ENCODE measurements at regions not wholly inside any gene's neighbourhood (a gene's known extent, or its start where the extent isn't known, plus 50 kb on each side); places are given as distances from the start of the nearest gene placed in this dataset.

GRCh38 chr5:74576941-74577456 is 63.5 kb downstream of the ENC1 start:
- no peak overlapping the region for H3K4me3 ChIP-seq
- H3K4me2 ChIP-seq, result peak overlapping the region; percentile 46

DNA sequence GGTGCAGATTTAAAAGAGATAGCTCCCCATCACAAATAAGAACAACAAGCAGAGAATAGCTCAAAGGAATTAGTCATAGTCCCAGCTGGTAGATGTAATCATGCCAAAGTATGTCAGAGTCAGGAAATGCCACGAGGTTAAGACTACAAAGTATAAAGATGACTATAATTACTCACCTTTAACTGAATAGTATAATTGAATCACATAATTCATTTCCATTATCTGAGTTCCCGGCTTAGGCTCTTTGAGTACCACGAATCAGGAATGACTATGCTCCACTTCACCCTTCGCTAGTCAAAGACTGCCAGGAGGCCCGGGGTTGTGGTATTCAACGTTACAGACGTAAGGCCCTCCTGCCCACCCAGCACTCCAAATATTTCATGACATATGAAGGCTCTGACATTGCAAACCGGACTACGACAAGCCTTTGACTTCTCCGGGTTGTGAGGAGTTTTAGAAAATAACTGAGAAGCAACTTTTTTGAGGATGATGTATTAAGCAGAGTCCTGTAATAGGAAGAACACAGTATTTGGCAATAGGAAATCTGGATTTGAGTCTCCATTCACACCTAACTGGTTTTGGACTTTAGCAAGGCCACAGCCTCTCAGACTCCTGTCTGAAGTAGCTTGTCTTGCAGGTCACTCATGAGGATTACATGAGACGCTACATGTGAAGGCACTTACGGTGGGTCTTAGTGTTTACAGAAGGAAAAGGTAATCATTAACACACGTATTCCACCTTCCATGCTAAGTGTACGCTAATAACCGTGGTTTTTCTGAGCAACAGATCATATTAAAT is 64.6 kb downstream of the ENC1 start:
- Histone ChIP-seq H3K9ac (0 out of 2 replicates have a peak overlapping the region, but pooled peaks have one; percentile 15), H3K4me3 (no peak overlapping the region), H3K36me3 (no peaks in the 10 kb centered on the region), H3K4me2 (peak overlapping the region; percentile 46; the same call in 1 of the 2 replicates), H3K27ac (peak overlapping the region; percentile 47; the same call in 1 of the 2 replicates), H3K27me3 (no peaks in the 10 kb centered on the region), H4K20me1 (no peaks in the 10 kb centered on the region), H3K9me3 (no peaks in the 10 kb centered on the region), H3K4me1 (peaks cover 6% of the 10 kb centered on the region; the same call in 1 of the 2 replicates)
- TF ChIP-seq Cebpa-rat (IDR thresholded peaks at IDR 0.05), result no peak

More at GRCh38 chr5:74576941-74577456, 63.5 kb downstream of the ENC1 start:
- Histone ChIP-seq H3K4me1 (peaks cover 6% of the 10 kb centered on the region; the same call in 1 of the 2 replicates), H3K9ac (no peak overlapping the region), H3K36me3 (no peaks in the 10 kb centered on the region), H4K20me1 (no peaks in the 10 kb centered on the region), H3K27ac (peak overlapping the region; percentile 47), H3K27me3 (no peaks in the 10 kb centered on the region), H3K9me3 (no peaks in the 10 kb centered on the region)
- no peak for TF ChIP-seq Cebpa-rat (IDR thresholded peaks at IDR 0.05)

GRCh38 chr5:74570250-74570649 is 70.3 kb downstream of the ENC1 start:
- Histone ChIP-seq H3K4me1 (no peaks in the 10 kb centered on the region), H4K20me1 (no peaks in the 10 kb centered on the region), H3K9me3 (no peaks in the 10 kb centered on the region), H3K4me3 (no peak overlapping the region), H3K36me3 (no peaks in the 10 kb centered on the region), H3K9ac (no peak overlapping the region), H3K27ac (no peak overlapping the region), H3K4me2 (no peak overlapping the region), H3K27me3 (no peaks in the 10 kb centered on the region)
- TF ChIP-seq Cebpa-rat (IDR thresholded peaks at IDR 0.05), result no peak

GRCh38 chr5:74567411-74567995 is 73.0 kb downstream of the ENC1 start:
- H3K36me3 ChIP-seq, result no peaks in the 10 kb centered on the region
- H3K9ac ChIP-seq, result no peak overlapping the region
- H3K27ac ChIP-seq, result no peak overlapping the region
- no peak for TF ChIP-seq Cebpa-rat (IDR thresholded peaks at IDR 0.05)
- no peaks in the 10 kb centered on the region for H4K20me1 ChIP-seq
- H3K9me3 ChIP-seq, result no peaks in the 10 kb centered on the region
- H3K4me1 ChIP-seq, result no peaks in the 10 kb centered on the region
- no peak overlapping the region for H3K4me2 ChIP-seq
- no peak overlapping the region for H3K4me3 ChIP-seq
- no peaks in the 10 kb centered on the region for H3K27me3 ChIP-seq

GRCh38 chr5:74562122-74562521 is 78.4 kb downstream of the ENC1 start:
- no peaks in the 10 kb centered on the region for H3K27me3 ChIP-seq
- no peak overlapping the region for H3K4me3 ChIP-seq
- no peaks in the 10 kb centered on the region for H3K9me3 ChIP-seq
- no peaks in the 10 kb centered on the region for H3K36me3 ChIP-seq
- H3K27ac ChIP-seq, result no peak overlapping the region
- 0 out of 2 replicates have a peak, but pooled peaks cover 8% of the 10 kb centered on the region for H3K4me1 ChIP-seq
- TF ChIP-seq Cebpa-rat (IDR thresholded peaks at IDR 0.05), result no peak
- no peak overlapping the region for H3K9ac ChIP-seq
- H3K4me2 ChIP-seq, result no peak overlapping the region
- no peaks in the 10 kb centered on the region for H4K20me1 ChIP-seq

DNA sequence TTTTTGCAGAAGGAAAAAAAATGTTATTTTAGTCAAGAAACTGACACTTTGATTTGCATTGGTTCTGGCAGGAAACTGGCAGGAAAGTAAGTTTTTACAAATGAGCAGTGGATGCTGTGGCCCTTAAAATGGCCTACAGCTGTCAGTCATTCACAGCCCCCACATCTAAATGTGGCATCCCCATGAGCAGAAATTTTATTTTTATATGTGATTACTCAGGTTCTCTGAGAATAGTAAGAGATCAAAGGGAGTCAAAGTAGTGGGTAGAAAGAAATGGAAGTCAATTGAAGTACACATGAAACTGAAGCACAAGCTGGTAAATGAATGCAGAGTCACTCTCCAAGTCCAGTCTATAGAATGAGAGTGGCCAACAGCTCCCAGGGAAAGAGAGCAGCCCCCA is 80.3 kb downstream of the ENC1 start:
- no peak for TF ChIP-seq Cebpa-rat (IDR thresholded peaks at IDR 0.05)
- no peak overlapping the region for H3K4me2 ChIP-seq
- no peak overlapping the region for H3K27ac ChIP-seq

GRCh38 chr5:74556631-74557595 is 83.6 kb downstream of the ENC1 start:
- Histone ChIP-seq H3K9me3 (no peaks in the 10 kb centered on the region), H3K4me2 (no peak overlapping the region), H3K4me1 (0 out of 2 replicates have a peak, but pooled peaks cover 8% of the 10 kb centered on the region), H4K20me1 (no peaks in the 10 kb centered on the region), H3K27ac (no peak overlapping the region), H3K4me3 (no peak overlapping the region), H3K36me3 (no peaks in the 10 kb centered on the region), H3K27me3 (no peaks in the 10 kb centered on the region), H3K9ac (no peak overlapping the region)
- TF ChIP-seq Cebpa-rat (IDR thresholded peaks at IDR 0.05), result no peak

More for the DNA sequence above, 80.3 kb downstream of the ENC1 start:
- no peaks in the 10 kb centered on the region for H3K9me3 ChIP-seq
- 0 out of 2 replicates have a peak, but pooled peaks cover 8% of the 10 kb centered on the region for H3K4me1 ChIP-seq
- no peak overlapping the region for H3K9ac ChIP-seq
- no peaks in the 10 kb centered on the region for H3K36me3 ChIP-seq
- no peak overlapping the region for H3K4me3 ChIP-seq
- no peaks in the 10 kb centered on the region for H3K27me3 ChIP-seq
- no peaks in the 10 kb centered on the region for H4K20me1 ChIP-seq

GRCh38 chr5:74556006-74556405 is 84.5 kb downstream of the ENC1 start:
- 0 out of 2 replicates have a peak, but pooled peaks cover 8% of the 10 kb centered on the region for H3K4me1 ChIP-seq
- H3K4me2 ChIP-seq, result no peak overlapping the region
- no peak overlapping the region for H3K4me3 ChIP-seq
- no peaks in the 10 kb centered on the region for H3K9me3 ChIP-seq
- H3K27me3 ChIP-seq, result no peaks in the 10 kb centered on the region
- no peaks in the 10 kb centered on the region for H4K20me1 ChIP-seq
- no peak overlapping the region for H3K27ac ChIP-seq
- no peak overlapping the region for H3K9ac ChIP-seq
- no peak for TF ChIP-seq Cebpa-rat (IDR thresholded peaks at IDR 0.05)
- H3K36me3 ChIP-seq, result no peaks in the 10 kb centered on the region

DNA sequence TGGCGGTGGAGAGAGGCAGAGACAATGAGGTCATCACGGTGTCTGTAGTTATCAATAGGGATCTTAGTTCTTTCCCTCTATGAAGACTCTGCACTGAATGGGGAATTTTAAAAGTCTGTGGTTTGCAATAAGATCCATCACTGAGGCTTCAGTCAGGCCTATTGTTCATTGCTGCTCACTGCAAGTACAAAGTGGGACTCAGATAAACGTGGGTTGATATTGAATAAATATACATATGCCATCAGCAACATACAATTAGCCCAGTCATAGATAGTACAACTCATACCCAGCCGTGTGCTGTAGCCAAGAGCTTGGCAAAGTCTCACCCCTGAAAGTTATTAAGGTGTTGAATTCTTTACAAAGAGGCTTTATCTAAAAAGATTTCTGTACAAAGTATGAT is 88.4 kb downstream of the ENC1 start:
- no peak overlapping the region for H3K27ac ChIP-seq
- H3K27me3 ChIP-seq, result no peaks in the 10 kb centered on the region
- no peak overlapping the region for H3K4me2 ChIP-seq
- no peaks in the 10 kb centered on the region for H3K36me3 ChIP-seq
- no peaks in the 10 kb centered on the region for H3K4me1 ChIP-seq
- H3K9me3 ChIP-seq, result no peaks in the 10 kb centered on the region
- no peaks in the 10 kb centered on the region for H4K20me1 ChIP-seq
- no peak overlapping the region for H3K9ac ChIP-seq
- TF ChIP-seq Cebpa-rat (IDR thresholded peaks at IDR 0.05), result no peak
- no peak overlapping the region for H3K4me3 ChIP-seq
